HG02981 (cell line): ENCODE measurements at regions not wholly inside any gene's neighbourhood (a gene's known extent, or its start where the extent isn't known, plus 50 kb on each side); places are given as distances from the start of the nearest gene placed in this dataset.

ENCODE experiments used
- ATAC-seq: cut with Tn5 transposase; IDR thresholded peaks from one replicate; pipeline ENCODE4 v1.9.1; 2021; ENCODE audit warnings: mild to moderate bottlenecking, moderate library complexity; ENCODE audit not compliant: unreplicated experiment

DNA sequence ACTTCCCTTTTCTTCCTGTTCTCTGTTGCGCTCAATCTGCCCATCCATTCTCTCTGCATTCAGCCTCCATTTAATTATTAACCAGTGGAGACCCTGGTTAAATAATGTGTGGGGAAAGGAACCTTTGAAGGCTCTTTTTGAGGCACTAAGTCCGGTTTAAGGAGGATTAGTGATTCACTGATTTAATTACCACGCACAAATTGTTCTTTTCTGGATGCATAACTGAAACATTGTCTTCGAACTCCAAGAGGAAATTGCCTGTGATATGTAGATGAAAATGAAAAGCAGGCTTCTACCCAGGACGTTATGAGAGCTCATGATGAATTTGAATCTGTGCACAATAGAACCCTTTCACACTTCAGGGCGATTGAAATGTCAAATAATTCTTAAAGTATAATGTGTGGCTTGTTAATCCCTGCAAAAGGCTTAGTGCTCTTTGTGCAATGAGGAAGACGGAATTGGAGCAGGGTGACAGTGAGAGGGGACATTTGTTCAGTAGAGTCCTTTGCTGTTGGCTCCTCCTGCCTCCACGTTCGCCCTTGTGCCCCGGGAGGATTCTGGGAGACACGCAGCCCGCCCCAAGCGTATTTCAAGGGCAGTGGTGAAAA, 51.1 kb upstream of the ZNF236 start:
- ATAC-seq: no peak

DNA sequence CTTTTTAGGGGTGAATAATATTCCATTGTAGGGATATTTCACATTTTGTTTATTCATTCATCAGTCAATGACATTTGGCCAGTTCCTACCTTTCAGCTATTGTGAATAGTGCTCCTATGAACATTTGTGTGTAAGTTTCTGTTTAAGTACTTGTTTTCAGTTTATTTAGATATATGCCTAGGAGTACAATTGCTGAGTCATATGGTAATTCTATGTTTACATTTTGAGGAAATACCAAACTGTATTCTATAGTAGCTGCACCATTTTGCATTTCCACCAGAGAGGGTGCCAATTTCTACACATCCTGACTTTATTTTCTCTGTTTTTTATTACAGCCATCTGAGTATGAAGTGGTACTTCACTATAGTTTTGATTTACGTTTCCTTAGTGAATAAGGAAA, 54.4 kb upstream of the ZNF236 start:
- no peak for ATAC-seq

DNA sequence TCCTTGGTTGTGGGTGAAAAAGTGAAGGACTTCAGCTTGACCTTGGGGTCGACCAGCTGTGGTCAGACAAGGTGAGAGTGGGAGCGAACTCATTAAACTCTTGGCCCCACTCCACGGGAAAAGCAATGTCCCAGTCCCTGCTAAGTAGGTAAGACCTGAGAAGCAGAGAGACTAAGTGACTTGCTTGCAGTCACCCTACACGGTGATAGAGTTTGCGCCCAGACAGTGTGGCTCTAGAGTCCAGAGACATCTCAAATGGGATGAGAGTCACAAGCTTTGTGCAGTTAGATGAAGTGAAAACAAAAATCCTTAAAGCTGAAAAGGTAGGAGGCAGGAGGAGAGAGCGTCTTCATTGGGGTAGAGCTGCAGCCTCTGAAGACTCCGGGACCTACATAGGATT, 55.9 kb upstream of the ZNF236 start:
- ATAC-seq: no peak

DNA sequence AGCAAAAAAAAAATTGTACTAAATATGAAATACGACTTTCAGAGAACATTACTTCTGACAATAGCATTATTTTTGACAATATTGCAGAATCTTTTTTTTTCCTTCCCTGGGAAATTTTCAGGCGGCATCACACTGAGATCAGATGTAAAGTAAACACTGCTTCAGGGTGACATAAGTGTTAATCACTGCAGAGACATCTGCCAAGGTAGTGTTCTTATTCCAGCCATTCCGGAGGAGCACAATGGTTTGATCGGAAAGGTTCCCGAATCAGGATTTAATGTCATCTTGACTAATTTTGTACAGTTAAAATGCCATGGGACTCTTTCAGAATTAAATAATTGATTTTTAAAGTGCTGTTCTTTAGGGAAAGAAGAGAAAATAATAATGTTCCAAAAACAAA, 56.7 kb upstream of the ZNF236 start:
- ATAC-seq: no peak

DNA sequence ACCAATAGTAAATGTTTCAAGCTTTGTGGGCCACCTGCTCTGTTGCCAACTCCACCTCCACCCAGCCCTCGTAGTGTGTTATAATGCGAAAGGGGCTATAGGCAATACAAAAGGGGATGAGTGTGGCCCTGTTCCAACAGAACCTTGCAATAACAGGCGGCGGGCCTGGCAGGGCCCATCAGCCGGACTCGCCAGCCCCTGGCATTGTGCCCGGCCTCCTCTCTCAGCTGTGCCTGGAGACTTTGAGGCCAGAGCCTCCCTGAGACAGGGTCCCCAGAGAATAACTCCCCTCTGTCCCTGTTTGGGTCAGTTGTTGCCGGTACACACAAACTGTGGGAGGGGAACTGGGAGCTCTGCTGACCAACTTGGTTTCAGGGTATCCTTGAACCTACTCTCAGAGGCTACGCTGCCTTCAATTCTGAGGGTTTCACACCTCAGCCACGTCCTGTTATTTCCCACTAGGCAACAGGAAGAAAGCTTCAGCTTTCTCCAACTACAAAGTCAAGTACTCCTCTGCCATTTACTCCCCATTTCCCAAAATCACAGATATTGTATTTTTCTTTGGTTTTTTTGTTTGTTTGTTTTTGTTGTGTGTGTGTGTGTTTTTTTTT, 58.0 kb upstream of the ZNF236 start:
- ATAC-seq: no peak

DNA sequence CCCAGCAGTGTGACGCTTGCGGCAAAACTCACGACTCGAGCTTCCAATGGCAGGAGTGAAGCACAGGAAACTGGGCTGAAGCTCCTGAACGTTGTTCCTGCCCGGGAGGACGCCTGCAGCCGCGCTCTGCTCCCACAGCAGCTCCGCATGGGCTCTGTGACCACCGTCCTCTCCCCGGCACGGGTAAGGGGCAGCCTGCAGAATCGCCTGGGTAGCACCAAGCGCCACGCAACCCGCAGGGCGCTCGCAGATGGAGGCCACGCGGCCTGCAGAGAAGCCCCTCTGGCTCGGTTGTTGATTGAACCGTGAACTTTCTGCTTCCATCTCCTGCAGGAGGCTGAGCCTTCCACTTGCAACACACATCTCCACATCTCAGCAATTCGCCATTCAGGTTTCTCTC, 63.3 kb upstream of the ZNF236 start:
- ATAC-seq: no peak

DNA sequence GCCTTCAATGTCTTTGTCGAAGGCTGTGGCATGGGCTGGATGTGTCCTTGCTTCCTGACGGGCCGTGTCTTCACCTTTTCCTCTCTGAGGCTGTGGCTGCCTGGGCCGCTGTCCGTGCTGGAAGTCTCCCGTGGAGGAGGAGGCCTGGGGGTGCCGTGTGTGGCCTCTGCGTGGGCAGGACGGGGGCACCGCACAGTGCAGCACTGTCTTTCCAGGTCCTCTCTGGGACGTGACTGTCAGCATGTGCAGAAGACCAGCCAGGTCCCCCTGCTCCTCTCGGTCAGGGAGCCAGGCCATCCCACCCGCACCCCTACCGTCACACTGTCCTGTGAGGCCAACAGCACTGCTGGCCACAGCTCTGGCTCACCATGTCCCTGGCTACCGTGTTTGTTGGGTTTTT, 64.4 kb upstream of the ZNF236 start:
- ATAC-seq: no peak

DNA sequence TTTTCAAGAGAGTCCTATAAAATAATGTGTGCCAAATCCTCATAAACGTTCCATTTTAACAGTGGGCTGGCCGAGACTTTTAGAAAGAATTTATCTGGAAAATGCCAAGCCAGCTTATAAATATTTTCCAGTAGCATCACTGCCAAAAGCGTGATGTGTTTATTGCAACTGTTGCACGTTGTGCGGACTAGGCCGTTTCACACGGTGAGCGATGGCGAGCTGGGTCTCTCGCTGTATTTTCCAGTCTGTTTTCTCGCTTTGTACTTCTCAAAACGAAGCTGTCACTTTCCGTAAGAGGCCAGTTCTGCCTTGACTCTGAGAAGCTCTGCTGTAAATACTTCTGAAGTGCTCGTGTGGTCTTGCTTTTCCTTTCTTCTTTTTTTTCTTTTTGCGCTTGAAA, 65.0 kb upstream of the ZNF236 start:
- ATAC-seq: no peak

DNA sequence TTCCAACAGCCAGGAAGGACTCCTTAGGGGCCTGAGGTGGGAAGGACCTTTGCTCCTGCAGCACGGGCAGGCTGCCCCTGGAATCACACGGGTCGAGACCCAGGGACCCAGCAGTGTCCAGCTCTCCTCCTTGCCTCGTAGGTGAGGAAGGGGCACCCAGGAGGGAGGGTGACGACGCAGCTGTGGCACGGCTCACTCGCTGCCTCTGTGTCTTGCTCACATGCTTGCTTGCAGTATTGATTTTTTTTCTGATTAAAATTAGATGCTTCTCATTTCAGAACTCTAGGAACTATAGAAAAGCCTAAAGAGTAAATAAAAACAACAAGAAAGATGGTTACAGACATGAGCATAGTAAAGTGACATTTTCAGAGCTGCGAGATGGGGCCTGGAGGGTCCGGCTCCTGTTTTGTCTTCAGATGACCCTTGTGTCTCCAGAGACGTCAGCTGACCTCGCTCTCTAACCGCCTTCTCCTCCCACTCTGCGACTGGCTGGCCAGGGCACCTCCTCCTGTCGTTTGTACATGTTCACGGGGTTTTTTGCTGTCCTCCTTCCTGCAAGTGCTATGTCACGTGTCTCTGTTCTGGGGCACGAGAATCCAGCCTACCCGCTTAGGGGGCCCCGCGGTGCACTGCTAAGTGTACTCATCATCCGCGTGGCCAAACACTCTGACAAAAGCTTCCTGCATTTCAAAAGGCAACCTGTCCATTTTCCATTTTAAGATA, 65.7 kb upstream of the ZNF236 start:
- ATAC-seq: no peak

DNA sequence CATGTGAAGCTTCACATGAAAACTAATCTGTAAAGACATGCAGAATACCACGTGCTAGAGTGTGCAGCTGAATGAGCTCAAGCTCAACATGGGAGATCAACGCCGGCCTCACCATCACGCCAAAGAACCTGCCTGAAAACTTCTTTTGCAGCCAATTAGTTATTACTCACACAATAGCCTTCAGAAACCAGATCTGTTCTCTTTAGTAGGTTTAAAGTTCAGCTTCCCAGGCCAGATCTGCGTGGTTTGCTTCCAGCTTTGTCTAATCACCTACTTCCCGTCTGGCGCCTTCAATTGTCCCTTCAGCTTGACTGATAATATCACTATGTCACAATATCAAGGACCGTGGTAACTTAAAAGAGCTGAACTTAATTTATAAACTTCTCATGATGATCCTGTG, 68.0 kb upstream of the ZNF236 start:
- ATAC-seq: no peak

DNA sequence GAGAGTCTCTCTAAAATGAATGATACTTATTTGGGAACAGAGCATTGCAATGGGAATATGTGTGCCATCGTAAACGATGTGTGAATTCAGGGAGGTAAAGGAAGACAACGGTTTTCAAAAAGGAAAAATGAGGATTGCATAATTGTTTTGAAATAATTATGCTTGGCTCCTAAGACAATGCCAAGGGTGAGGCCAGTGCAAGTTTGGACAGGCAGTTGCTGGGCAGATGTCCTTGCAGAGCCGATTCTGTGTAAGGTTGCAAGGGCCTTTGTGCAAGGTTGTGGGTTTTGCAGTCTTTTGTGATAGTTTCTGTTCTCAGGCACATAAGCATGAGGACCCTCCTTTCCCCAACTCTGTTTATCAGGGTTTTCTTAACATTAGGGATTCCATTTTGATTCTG, 70.0 kb upstream of the ZNF236 start:
- no peak for ATAC-seq

DNA sequence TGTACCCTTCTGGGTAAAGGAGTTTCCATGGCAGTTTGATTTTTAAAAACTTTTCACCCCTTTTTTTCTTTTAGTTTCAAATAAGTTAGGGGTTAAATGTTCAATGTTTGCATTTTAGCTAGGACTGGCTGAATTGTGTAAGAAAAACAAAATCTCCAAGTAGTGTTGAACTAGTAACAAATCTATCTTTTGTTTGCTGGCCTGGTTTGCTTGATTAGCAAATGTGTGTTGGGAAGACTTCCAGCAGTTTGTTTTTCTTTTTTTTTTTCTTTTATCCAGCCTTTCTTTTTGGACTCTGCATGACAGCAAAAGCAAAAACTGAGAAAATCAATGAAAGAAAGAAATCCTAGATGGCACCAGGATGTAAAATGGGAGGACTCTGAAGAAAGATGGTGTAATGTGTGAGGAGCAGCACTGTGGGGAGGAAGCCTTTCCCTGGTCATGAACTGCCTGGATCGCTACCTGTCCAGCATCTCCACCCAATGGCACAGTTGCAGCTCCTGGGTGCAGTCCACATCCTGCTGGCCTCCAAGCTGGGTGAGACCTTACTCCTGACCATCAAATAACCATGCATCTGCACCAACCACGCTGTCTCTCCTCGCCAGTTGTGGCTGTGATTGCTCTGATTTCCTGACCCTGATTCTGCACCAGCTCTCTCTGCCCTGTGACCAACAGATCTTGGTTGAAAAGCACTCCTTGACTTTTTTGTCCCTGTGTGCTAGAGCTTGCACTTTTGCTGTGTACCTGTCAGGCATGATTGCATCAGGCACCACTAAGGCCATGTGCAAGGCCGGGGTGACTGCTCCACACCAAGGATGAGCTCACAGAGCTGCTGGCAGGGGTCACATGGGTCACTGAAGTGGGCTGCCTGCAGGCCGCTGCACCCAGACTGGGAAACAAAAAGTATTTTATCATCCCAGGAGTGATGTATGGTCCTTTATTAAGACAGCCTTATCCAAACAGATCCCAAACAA, 71.2 kb upstream of the ZNF236 start:
- ATAC-seq: no peak

DNA sequence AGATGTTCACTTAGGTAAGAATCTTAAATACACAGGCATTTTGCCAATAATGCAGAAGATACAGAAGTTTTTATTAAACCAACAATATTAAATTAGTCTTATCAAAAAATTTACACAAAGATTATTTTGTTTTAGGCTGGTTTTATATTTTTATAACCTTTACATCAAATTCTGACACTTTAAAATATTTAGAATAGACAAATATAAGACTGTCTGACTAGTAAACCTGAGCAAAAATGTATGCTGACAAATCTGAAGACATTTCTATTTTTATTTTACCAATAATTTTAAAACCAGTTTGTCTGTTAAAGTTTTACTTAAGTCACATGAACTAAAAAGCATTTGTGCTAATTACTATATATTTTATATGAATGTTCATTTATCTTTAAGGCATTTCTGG, 72.1 kb upstream of the ZNF236 start:
- ATAC-seq: no peak

DNA sequence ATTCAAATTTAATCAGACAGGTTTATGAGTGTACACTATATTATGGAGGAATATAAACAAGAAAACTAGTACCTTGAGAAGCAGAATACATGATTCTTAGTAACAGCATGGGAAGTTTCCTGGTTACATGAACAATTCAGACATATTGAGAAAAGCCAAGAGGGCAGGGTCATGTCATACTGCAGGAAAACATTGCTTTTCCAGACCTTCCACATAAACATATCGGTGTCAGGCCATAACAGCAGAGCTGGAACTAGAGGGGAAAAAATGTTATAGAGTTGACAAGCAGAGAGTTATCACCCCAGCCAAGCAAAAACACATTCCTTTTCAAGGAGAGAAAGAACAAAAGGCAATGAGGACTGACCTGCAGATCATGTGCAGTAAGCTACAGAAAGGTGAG, 74.7 kb upstream of the ZNF236 start:
- no peak for ATAC-seq

DNA sequence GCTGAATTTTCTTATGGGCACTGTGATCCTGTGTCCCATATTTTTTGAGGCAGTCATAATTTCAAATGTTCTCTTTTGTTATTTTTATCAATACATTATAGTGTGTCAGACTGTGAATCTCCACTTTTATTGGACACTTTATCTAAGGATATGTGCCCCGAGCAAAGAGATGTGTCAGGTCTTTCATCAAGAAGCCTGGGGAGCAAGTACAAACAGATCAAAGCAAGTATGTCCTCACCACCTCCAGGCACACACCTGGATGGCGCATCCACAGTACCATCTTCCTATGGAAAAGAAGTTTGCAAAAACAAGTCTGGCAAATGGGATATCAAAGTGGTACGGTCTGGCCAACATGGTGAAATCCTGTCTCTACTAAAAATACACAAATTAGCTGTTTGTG, 81.0 kb upstream of the ZNF236 start:
- ATAC-seq: no peak

DNA sequence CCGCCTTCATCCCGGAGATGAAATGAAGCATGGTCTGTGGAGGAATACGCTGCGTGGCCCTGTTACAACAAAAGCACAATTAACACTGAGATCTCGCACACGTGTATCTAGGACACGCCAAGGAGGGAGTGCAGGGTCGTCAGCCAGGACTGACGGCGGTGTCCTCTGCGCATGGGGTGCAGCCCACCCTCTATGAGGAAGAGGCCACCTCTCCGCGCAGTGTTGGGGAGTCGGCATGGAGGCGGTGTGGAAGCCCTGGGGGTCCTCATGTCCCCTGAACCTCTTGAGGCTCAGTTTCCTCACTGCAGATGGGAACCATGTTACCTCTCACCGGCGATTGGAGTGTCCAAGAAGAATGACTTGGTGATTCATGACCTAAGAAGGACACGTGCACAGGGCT, 86.0 kb upstream of the ZNF236 start:
- no peak for ATAC-seq

DNA sequence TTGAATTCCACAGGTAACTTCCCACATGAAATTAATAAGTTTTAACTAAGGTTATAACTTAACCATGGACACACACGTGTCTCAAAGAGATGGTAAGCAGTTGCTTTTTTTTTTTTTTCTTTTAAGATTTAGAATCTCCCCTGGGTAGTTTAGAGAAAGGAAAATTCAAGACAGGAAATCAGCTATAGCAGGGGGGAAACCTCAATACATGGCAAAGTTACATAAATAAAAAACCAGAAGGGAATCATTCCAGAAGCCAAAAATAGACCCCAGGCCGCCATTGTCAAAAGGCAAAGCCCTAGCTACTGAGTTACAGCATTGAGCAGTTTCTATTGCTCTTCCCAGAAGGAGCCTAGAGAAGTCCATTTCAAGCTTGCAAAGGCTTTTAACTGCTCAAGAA, 91.5 kb upstream of the ZNF236 start:
- no peak for ATAC-seq

DNA sequence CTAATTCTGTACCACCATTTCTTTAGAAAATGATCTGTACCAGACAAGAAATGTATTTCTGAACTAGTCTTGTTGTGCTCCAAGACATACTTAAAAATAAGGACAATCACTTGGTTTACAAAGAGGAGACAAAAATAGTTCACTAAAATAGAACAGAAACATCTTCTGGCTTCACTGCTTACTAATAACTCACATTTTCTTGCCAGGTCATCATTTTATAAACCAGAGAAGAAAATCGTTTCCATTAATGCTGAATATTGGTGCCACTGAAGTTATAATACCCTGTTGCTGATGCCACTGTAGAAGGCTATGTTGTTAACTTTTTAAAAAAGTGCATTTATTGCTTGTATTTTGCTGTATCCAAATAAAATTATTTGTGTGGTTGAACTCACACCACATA, 94.8 kb upstream of the ZNF236 start:
- ATAC-seq: no peak

DNA sequence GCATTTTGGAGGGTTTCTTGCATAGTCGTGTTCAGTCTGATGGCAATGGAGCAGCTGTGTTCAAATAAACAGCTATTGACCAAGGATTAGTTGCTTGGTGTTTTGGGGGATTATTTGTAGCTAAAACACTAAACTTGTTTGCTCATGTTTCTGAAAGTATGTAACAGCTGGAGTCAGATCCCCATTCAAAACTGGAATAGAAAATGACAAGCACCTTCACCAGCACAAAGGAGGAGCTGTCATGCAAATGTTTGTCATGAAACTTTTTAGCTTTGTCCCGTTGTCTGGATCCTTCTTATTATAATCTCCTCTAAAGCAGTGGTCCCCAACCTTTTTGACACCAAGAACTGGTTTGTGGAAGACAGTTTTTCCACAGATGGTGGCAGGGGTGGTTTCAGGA, 96.9 kb upstream of the ZNF236 start:
- ATAC-seq: no peak

DNA sequence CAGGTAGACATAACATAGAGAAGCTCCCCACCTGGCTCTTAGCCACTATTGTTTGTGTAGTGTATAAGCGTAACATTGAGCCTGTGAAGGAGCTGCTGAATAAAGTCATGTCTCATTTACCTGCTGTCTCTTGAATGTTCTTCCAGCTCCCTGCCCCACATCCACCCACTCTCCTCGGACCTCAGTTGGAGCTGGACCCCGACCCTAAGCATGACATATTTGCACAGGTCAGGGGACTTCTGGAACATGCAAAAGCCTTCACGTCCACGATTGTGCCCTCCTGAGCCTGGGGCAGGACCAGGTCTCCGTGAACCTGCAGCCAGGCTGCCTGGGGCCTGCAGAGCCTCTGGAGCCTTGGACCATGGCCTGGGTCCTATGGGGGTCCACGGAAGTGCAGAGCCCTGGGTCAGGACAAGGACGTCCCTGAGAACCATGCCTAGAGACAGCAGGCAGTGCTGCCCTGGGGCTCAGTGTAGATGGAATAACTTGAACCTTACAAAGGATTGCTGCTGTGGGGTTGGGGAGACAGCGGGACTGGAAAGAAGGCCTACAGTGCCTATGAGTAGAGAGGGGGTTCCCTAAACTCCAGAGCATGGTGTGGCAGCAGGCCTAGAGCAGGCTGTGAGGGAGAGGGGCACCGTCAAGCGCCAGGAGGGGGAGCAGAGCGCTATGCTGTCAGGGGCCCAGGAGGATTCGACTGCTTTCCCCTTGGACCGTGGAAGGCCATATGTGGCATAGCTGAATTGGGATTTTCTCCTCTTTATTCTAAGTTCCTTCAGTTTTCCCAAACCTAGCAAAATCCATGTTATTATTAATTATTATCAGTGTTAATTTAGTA, 99.9 kb upstream of the ZNF236 start:
- ATAC-seq: no peak
